H9 (cell line): ENCODE measurements at regions not wholly inside any gene's neighbourhood (a gene's known extent, or its start where the extent isn't known, plus 50 kb on each side); places are given as distances from the start of the nearest gene placed in this dataset.

Source experiments
- DNase-seq: peaks from one replicate; pipeline ENCODE4 v3.0.0-alpha.2; 2017
- H2AFZ ChIP-seq: one replicate; pipeline ENCODE4 v1.6.1; 2013; ENCODE audit warnings: mild to moderate bottlenecking, low read length, control low read depth, moderate library complexity
- H2AK5ac ChIP-seq: 2 replicates; pipeline ENCODE4 v1.6.1; 2013; ENCODE audit warnings: low read length, control low read depth, mixed read lengths; ENCODE audit not compliant: insufficient read length
- H2BK120ac ChIP-seq: one replicate; pipeline ENCODE4 v1.6.1; 2013; ENCODE audit warnings: low read depth, mild to moderate bottlenecking, low read length, control low read depth, inconsistent platforms; ENCODE audit not compliant: poor library complexity, severe bottlenecking
- H2BK12ac ChIP-seq: 2 replicates; pipeline ENCODE4 v1.6.1; 2013; ENCODE audit warnings: low read length, control low read depth, mixed read lengths, low read depth; ENCODE audit not compliant: insufficient read length
- H2BK15ac ChIP-seq: 2 replicates; pipeline ENCODE4 v1.6.1; 2013; ENCODE audit warnings: low read depth, low read length, control low read depth
- H2BK20ac ChIP-seq: one replicate; pipeline ENCODE4 v1.6.1; 2013; ENCODE audit warnings: low read depth, mild to moderate bottlenecking, low read length, control low read depth, inconsistent platforms; ENCODE audit not compliant: poor library complexity, severe bottlenecking
- H2BK5ac ChIP-seq: 2 replicates; pipeline ENCODE4 v1.6.1; 2013; ENCODE audit warnings: low read length, control low read depth, mixed read lengths; ENCODE audit not compliant: insufficient read length
- H3K14ac ChIP-seq: 2 replicates; pipeline ENCODE4 v1.6.1; 2013; ENCODE audit warnings: low read length, control low read depth; ENCODE audit not compliant: insufficient read depth
- H3K18ac ChIP-seq: 2 replicates; pipeline ENCODE4 v1.6.1; 2013; ENCODE audit warnings: low read depth, mild to moderate bottlenecking, mixed read lengths, low read length, control low read depth; ENCODE audit not compliant: insufficient read length
- H3K23ac ChIP-seq: 2 replicates; pipeline ENCODE4 v1.6.1; 2013; ENCODE audit warnings: low read length, control low read depth, mixed read lengths, low read depth; ENCODE audit not compliant: insufficient read length
- H3K23me2 ChIP-seq: 2 replicates; pipeline ENCODE4 v1.6.1; 2013; ENCODE audit warnings: low read depth, mild to moderate bottlenecking, mixed read lengths, low read length, control low read depth; ENCODE audit not compliant: insufficient read length, poor library complexity, severe bottlenecking
- H3K27ac ChIP-seq: 2 replicates; pipeline ENCODE4 v1.5.1; 2013; ENCODE audit warnings: low read length, control low read depth, mixed read lengths, low read depth; ENCODE audit not compliant: insufficient read length
- H3K27me3 ChIP-seq: 2 replicates; pipeline ENCODE4 v1.6.1; 2013; ENCODE audit warnings: low read length, control low read depth, inconsistent platforms; ENCODE audit not compliant: insufficient read depth
- H3K4ac ChIP-seq: 2 replicates; pipeline ENCODE4 v1.6.1; 2013; ENCODE audit warnings: low read depth, mild to moderate bottlenecking, control low read depth, inconsistent platforms, low read length, moderate library complexity
- H3K4me1 ChIP-seq: 2 replicates; pipeline ENCODE4 v1.6.1; 2013; ENCODE audit warnings: low read length, control low read depth, inconsistent platforms; ENCODE audit not compliant: insufficient read depth
- H3K4me2 ChIP-seq: 2 replicates; pipeline ENCODE4 v1.6.1; 2013; ENCODE audit warnings: low read length, control low read depth, mixed read lengths; ENCODE audit not compliant: insufficient read length, insufficient read depth
- H3K56ac ChIP-seq: 2 replicates; pipeline ENCODE4 v1.6.1; 2013; ENCODE audit warnings: low read depth, mild to moderate bottlenecking, mixed read lengths, low read length, control low read depth; ENCODE audit not compliant: insufficient read length
- H3K79me1 ChIP-seq: 2 replicates; pipeline ENCODE4 v1.6.1; 2013; ENCODE audit warnings: low read depth, mild to moderate bottlenecking, moderate library complexity, low read length, control low read depth, inconsistent platforms; ENCODE audit not compliant: insufficient read depth, poor library complexity, severe bottlenecking
- H3K79me2 ChIP-seq: 2 replicates; pipeline ENCODE4 v1.6.1; 2013; ENCODE audit warnings: low read length, control low read depth, inconsistent platforms; ENCODE audit not compliant: insufficient read depth
- H3K9ac ChIP-seq: 2 replicates; pipeline ENCODE4 v1.6.1; 2013; ENCODE audit warnings: low read length, control low read depth, mixed read lengths; ENCODE audit not compliant: insufficient read length; ENCODE audit errors: extremely low read depth
- H3K9me3 ChIP-seq: one replicate; pipeline ENCODE4 v1.6.1; 2013; ENCODE audit warnings: low read depth, low read length, inconsistent platforms; ENCODE audit not compliant: control insufficient read depth
- H3T11ph ChIP-seq: one replicate; pipeline ENCODE4 v1.6.1; 2013; ENCODE audit warnings: mild to moderate bottlenecking, low read length, control low read depth, inconsistent platforms
- H4K20me1 ChIP-seq: one replicate; pipeline ENCODE4 v1.6.1; 2013; ENCODE audit not compliant: control insufficient read depth, insufficient read length, insufficient read depth
- H4K5ac ChIP-seq: 2 replicates; pipeline ENCODE4 v1.6.1; 2013; ENCODE audit warnings: low read depth, mild to moderate bottlenecking, mixed read lengths, low read length, control low read depth; ENCODE audit not compliant: insufficient read length
- H4K8ac ChIP-seq: replicated peaks from 2 replicates; pipeline ENCODE4 v1.6.1; 2013; ENCODE audit warnings: low read length, control low read depth, mixed read lengths, low read depth; ENCODE audit not compliant: insufficient read length
- H4K91ac ChIP-seq: 2 replicates; pipeline ENCODE4 v1.6.1; 2013; ENCODE audit warnings: low read depth, mild to moderate bottlenecking, moderate library complexity, mixed read lengths, low read length, control low read depth; ENCODE audit not compliant: insufficient read length
- H3K27ac Mint-ChIP-seq, 3 experiments: 2 replicates in 2 of 3; 3 replicates in 1 of 3; pipeline ENCODE4 v1.8.0; 2020 to 2021; ENCODE audit warnings: mixed read lengths in 3 of 3, mild to moderate bottlenecking in 1 of 3, moderate library complexity in 1 of 3
- H3K27me3 Mint-ChIP-seq: 2 replicates; pipeline ENCODE4 v1.8.0; 2021; ENCODE audit warnings: low read depth, mild to moderate bottlenecking, moderate library complexity, mixed read lengths
- H3K36me3 Mint-ChIP-seq, 3 experiments: 2 replicates in 2 of 3; 3 replicates in 1 of 3; pipeline ENCODE4 v1.8.0; 2020 to 2021; ENCODE audit warnings: low read depth in 3 of 3, mixed read lengths in 3 of 3; ENCODE audit not compliant: insufficient read depth in 1 of 3
- H3K4me1 Mint-ChIP-seq, 2 experiments: 2 replicates each; pipeline ENCODE4 v1.8.0; 2020; ENCODE audit warnings: mixed read lengths in 2 of 2
- H3K4me3 Mint-ChIP-seq, 2 experiments: 2 replicates in 1 of 2; 3 replicates in 1 of 2; pipeline ENCODE4 v1.8.0; 2020 to 2021; ENCODE audit warnings: mild to moderate bottlenecking in 2 of 2, mixed read lengths in 2 of 2, moderate library complexity in 1 of 2
- H3K9me3 Mint-ChIP-seq, 2 experiments: 2 replicates in 1 of 2; 3 replicates in 1 of 2; pipeline ENCODE4 v1.8.0; 2020; ENCODE audit warnings: mild to moderate bottlenecking in 2 of 2, mixed read lengths in 2 of 2, moderate library complexity in 1 of 2
- CTCF ChIP-seq: fragments of 200-600 bp; sonication (generic); conservative IDR thresholded peaks from 3 replicates; pipeline ENCODE4 v1.8.0; 2021; ENCODE audit warnings: antibody characterized with exemption, mild to moderate bottlenecking
- WGBS: extraction: QIAGEN DNeasy Blood & Tissue Kit; methylation state at CpG from one replicate; pipeline ENCODE4 v1.1.7; 2013; ENCODE audit warnings: missing lambda C conversion rate, low lambda C conversion rate, mixed read lengths; ENCODE audit not compliant: insufficient read length; ENCODE audit errors: extremely low coverage; 5-methylcytosine and 5-hydroxymethylcytosine counted together

GRCh38 chr7:68556537-68556936, 1041.7 kb upstream of the AUTS2 start:
- H2BK15ac ChIP-seq = no peak overlapping the region
- Mint-ChIP-seq H3K36me3 (no peaks in the 10 kb centered on the region), H3K4me1 (no peaks in the 10 kb centered on the region), H3K27ac (no peak overlapping the region), H3K27me3 (no peaks in the 10 kb centered on the region), H3K9me3 (no peaks in the 10 kb centered on the region), H3K4me3 (no peak overlapping the region)
- H3K4ac ChIP-seq = no peak overlapping the region
- no peak overlapping the region for H3K18ac ChIP-seq
- no peak overlapping the region for H2BK12ac ChIP-seq
- no peaks in the 10 kb centered on the region for H3K79me2 ChIP-seq
- H3K56ac ChIP-seq = no peak overlapping the region
- no peaks in the 10 kb centered on the region for H3K4me1 ChIP-seq
- H2BK5ac ChIP-seq = no peak overlapping the region
- H4K8ac ChIP-seq = no peak overlapping the region
- H3K9ac ChIP-seq = no peak overlapping the region
- H3K9me3 ChIP-seq = no peaks in the 10 kb centered on the region
- no CpG with 5 or more reads among the region's 3 CpGs for WGBS
- H3K27ac ChIP-seq = no peak overlapping the region
- no peak overlapping the region for H3K23ac ChIP-seq
- H2AFZ ChIP-seq = no peak overlapping the region
- no peak overlapping the region for H2AK5ac ChIP-seq
- H4K91ac ChIP-seq = no peak overlapping the region
- no peak overlapping the region for H2BK120ac ChIP-seq
- H4K5ac ChIP-seq = no peak overlapping the region
- H4K20me1 ChIP-seq = no peaks in the 10 kb centered on the region
- no peak overlapping the region for H3T11ph ChIP-seq
- no peaks in the 10 kb centered on the region for H3K23me2 ChIP-seq
- DNase-seq = no peak
- TF ChIP-seq CTCF = no peak
- no peaks in the 10 kb centered on the region for H3K79me1 ChIP-seq
- H3K4me2 ChIP-seq = no peak overlapping the region
- H3K14ac ChIP-seq = no peak overlapping the region
- H3K27me3 ChIP-seq = no peaks in the 10 kb centered on the region
- H2BK20ac ChIP-seq = no peak overlapping the region
